ENCODE measurements at regions not wholly inside any gene's neighbourhood (a gene's known extent, or its start where the extent isn't known, plus 50 kb on each side); places are given as distances from the start of the nearest gene placed in this dataset.
"Not testable (repeated sequence)": the region's sequence is repeated elsewhere in the genome, so short reads cannot be mapped to it uniquely, and the experiment has no call there.

DNA sequence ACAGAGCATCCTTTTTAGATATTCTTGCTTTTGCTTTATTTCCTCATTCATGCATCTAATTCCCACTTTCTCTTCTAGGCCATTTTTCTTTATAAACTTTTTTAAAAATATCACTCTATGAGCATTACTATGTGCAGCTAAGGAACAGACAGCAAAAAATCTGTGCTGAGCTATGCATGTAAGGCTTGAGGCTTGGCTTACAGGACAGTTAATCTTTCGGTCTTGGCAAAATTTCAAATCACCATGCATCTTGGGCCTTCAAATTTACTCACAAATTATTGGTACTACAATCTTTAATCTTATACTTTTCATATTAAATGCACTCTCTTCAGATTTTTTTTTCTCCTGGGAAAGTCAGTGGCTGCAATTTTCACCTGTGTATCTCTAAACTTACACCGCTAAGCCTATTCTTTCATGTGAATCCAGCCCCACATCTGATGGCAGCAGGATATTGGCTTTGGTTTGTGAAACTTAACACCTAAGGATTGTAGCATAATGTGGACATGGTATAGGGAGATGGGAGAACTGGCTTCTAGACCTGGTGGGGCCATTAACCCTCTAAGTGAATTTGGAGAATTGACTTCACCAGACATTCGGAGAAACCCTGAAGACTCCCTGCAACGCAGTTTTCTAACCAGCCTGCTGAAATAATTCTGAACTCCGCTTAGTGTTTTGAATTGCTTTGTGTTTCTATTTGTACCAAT is 278.3 kb downstream of the SPRY1 start:
- peak; percentile 82 for DNase-seq

DNA sequence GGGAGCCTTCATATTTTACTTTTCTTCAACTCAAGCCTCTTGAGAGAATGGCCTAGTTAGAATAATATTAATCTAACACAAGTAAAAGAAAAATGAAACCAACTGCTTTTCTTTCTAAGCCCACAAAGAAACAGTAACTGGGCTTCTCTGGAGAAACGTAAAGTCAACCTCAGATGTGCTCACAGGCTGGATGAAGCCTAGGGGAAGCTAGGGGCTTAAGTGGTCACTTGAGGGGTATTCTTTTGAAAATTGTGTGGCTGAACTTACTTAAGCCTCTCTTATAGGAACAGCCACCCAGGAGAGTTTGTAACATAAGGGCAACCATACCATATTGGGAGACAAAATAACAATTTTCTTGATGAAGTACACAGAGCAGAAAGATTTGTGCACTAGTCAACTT is 279.0 kb downstream of the SPRY1 start:
- DNase-seq = peak; percentile 44

DNA sequence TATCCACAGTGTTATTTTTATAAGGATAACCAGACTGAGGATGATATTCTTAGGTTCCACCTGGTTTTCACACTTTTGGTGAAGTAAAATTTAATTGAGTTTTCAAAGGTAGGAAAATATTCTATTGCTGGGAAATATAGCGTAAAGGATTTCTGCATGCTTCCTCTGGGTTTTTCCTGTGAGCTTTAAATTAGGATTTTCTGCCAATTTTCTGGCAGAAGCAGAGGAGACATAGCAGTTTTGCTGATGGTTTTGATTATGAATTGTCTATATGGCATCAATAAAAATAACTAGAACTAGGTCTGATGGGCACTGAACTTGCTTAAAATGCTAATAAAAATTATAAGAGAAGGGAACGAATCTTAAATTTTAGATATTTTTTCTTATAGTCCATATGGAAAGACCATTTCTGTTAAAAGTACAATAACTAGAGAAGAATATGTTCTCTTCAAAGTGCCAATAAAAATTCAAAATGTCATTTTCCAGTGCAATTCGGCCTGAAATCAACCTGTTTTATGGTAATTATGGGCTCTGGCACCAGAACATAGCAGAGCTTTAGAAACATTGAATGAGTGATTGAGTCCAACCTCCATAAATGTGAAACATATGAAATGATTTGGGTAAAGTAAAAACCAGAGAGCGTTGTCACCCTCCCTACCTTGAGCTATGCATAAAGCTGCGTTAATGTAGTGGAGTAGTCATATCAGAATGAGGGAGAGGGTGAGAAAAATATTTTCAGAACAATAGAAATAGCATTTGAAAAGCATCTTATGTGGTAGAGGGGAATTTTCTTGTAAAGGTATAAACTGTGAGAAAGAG is 279.7 kb downstream of the SPRY1 start:
- DNase-seq = peak; percentile 50

DNA sequence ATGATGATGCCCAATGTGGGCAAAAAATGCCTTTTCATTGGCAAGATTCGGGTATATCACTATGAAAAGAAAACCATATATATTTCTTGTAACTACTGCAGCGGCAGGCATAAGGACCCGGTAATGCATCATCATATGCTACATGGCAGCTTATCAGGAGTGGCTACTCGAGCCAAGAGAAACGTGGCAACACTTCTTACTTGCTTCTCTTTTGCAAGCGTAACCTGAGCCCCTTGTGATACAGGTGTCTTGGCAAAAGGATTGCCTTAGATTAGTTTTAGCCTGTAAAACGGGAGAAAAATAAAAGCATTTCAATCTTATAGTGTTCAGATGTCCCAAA is 280.3 kb downstream of the SPRY1 start:
- peak; percentile 70 for DNase-seq

DNA sequence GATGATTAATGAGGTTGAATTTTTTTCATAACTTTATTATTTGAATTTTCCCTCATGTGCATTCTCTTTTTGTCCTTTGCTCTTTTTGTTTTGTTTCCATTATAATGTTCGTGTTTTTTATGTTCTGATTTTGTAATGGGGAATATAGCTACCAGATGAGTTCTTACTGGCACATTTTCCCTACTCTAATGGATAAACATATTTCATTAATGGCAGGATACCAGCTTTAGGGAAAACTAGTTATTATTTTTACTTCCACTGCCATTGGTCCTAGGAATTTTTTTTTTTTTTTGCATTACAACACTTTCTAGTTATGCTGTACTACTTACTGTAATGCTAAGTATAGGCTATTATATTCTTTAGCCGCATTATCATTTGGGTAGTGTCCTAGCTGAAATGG is 286.3 kb downstream of the SPRY1 start:
- no peak for DNase-seq

DNA sequence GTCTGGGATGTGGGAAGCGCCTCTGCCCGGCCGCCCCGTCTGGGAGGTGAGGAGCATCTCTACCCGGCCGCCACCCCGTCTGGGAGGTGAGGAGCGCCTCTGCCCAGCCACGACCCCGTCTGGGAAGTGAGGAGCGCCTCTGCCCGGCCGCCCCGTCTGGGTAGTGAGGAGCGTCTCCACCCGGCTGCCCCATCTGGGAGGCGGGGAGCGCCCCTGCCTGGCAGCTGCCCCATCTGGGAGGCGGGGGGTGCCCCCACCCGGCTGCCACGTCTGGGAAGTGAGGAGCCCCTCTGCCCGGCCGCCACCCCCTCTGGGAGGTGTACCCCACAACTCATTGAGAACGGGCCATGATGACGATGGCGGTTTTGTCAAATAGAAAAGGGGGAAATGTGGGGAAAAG is 288.3 kb downstream of the SPRY1 start:
- not testable (repeated sequence) for DNase-seq

DNA sequence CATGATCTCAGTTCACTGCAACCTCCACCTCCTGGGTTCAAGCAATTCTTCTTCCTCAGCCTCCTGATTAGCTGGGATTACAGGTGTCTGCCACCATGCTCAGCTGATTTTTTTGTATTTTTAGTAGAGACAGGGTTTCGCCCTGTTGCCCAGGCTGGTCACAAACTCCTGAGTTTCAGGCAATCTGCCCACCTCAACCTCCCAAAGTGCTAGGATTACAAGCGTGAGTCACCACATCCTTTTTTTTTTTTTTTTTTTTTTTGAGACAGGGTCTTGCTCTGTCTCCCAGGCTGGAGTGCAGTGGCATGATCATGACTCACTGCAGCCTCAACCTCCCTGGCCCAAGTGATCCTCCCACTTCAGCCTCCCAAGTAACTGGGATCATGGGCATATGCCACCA is 298.9 kb downstream of the SPRY1 start:
- not testable (repeated sequence) for DNase-seq

DNA sequence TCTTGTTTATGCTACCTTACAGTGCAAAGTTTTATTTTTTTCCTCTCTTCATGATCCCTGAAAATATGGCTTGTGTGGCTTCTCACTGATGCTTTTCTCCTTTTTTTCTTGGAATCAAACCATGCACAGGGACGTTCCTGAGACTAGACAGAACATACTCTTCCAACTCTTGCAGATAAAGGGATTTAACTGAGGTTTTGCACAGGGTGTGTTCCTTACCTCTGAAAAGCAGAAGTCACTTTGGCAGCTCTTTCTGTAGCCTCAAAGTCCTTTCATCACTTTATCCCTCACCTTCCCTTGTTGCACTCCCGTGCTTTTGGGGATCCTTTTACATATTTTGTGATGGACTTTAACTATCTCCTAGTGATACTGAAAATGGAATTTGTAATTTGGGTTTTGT is 300.1 kb downstream of the SPRY1 start:
- DNase-seq = no peak

DNA sequence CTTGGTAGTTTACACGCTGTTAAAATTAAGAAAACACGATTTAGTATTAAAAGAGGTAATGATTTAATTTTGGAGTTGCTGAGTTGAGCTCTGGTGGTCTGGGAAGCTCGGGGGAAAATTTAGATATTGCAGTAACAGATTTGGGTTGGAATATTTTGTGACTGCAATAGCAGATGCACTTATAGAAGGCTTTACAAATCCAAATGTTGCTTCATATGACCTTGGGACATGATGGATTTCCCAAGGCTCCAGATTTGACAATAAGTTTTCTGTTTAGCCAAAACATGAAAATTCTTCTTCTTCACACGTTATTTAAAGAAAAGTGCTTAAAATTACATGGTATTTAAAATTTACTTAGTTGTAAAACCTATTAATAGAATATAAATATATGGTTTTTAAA is 302.0 kb downstream of the SPRY1 start:
- no peak for DNase-seq

DNA sequence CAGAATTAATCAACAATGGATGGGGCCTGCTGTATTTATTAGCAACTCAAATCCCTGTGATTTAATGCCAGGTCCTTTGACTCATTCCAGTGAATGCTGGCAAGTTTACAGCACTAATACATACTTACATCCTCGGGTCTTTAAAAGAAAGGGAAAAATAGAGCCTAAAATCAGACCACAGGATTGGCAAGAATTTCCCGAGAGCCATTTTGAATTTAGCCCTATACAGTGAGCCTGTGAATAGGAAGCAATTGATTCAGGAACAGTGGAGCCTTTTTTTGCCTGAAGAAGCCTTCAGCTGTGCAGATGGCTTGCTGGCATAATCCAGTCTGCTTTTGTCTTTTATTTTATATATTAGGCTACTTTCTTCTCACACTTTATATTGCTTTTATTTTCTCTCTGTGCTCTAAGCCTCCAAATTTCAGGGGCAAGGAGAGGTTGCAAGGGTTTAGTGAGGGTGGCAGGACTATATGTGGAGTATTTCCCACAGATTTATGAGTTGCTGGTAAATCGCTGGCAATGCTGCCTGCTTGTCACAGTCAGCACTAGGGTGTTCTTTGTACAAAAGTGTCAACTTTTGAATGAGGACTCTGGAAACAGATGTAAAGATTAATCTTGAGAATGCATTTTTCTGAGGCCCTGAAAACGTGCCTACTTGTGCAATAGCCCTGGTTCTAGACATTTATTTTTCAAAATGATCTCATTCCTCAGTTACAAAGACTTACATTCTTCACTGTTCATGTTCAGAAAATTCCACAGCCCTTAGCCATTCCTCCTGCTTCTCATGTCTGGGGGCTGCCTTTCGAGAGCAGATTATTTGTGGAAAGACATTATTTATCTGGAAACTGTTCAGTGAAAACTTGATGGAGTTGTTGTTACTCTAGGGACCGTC is 303.5 kb downstream of the SPRY1 start:
- DNase-seq = peak; percentile 79

DNA sequence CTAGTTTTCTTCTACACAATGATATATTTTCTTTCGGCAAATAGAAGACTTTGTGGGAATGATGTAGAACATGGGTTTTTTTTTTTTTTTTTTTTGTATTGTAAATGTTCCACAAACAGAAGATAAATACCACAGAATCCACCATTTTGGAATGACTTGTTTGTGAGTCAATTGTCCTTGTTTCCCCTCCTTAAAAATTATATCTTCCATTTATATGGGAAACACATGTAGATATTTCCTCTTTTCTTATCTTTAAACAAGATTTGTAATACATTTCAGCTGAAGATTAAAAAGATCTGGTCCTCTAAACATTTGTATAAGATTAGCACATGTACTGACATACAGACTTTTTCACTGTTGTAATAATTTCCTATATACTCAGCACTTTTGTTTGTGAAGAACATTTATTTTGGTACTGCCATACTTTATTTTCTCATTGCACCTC is 304.6 kb downstream of the SPRY1 start:
- DNase-seq = peak; percentile 5

DNA sequence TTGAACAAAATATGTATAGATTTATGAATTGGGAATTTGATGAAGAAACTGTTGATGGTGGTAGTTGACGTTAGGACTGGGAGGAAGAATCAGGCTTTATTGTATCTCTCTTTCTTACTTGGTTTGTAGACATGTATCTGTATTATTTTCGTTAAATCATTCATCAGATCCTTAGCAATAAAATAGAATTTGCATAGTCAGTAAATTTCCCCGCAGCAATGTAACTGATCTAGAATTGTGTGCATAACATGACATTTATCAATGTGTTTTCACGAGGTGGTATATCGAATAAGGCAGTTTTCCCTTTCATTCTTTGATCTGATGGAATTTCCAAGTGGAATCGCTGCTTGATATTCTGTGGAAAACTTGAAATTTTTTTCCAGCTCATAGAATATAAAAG is 308.8 kb downstream of the SPRY1 start:
- DNase-seq = no peak

DNA sequence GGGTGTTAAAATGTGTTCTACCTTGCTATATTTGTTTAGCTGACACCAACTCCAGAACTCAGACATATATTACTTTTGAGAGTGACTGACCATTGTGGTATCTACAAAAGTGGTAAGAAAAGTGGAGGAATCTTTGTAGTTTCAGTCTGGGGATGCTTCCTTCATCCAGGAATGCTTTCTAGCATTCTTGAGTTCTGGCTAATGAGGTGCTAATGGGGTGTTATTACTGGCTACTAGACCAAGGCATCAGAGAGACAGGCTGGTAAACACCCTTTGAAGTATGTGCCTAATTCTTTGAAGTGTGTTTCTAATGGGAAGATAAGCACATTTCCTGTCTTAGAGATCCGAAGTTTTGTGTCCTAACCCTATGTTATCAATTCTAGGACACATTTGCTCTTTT is 310.4 kb downstream of the SPRY1 start:
- DNase-seq = no peak

DNA sequence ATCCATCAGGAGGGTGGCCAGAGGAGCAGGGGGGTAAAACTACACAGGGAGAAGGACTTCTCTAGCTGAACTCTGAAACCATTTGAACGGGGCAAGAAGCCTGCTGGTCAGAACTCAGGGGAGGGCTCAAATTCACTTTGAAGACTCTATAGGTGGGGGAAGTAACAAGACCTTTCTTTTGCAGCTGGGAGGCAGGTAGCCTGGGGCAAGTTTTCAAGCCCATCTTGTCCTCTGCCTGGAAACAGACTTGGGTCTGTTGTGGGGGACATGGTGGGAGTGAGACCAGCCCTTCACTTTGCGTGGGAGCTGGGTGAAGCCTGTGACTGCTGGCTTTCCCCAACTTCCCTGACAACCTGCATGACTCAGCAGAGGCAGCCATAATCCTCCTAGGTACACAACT is 312.3 kb downstream of the SPRY1 start:
- DNase-seq = no peak

DNA sequence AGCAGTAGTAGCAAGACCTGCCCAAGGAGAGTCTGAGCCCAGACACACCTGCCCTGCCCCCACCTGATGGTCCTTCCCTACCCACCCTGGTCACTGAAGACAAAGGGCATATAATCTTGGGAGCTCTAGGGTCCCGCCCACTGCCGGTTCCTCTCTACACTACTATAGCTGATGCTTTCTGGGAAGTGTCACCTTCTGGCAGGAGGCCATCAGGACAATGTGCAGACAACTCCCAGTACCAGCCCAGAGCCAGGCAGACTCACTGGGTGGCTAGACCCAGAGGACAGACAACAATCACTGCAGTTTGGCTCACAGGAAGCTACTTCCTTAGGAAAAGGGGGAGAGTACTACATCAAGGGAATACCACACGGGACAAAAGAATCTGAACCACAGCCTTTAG is 312.7 kb downstream of the SPRY1 start:
- DNase-seq = no peak

DNA sequence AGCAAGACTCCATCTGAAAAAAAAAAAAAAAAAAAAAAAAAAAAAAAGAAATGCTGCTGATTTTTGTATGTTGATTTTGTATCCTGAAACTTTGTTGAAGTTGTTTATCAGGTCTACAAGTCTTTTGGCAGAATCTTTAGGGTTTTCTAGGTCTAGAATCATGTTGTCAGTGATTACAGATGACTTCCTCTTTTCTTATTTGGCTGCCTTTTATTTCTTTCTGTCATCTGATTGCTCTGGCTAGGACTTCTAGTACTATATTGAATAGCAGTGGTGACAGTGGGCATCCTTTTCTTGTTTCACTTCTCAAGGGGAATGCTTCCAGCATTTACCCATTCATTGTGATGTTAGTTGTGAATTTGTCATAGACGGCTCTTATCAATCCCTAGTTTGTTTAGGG is 334.4 kb downstream of the SPRY1 start:
- no peak for DNase-seq

DNA sequence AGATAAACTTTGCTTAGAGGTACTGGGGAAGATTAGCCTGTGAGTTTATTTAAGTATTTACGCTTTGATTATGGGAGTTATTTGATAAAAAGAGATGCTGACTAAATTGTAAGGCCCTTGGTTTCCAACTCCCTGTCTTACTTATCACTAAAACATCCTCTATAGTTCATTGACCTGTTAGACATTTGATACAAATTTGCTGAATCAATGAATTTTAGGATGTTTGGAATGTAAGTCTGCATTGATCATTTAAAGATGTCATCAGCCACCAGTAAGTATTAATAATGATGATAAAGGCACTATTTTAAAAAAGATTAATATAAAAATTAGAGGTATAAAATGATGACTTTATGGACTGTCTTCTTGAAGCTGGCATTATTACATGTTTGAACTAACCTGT is 340.6 kb downstream of the SPRY1 start:
- DNase-seq = no peak

DNA sequence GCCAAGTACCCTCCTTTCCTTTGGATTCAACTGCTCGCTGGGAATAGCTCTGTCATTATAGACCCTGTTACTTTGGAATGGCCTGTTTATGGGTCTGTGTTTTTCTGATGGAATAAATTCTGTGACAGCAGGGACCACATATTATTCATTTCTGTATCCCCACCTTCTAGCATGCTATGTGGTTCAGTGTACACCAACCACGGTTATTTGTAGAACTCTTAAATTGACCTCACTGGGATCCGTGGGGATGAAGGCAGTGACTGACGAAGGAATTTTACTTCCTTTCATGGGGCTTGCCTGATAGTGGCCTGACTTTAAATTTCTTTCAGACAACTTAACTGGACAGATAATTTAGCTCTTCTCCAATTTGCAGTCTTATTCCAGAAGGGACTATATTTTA is 343.2 kb downstream of the SPRY1 start:
- DNase-seq = no peak

DNA sequence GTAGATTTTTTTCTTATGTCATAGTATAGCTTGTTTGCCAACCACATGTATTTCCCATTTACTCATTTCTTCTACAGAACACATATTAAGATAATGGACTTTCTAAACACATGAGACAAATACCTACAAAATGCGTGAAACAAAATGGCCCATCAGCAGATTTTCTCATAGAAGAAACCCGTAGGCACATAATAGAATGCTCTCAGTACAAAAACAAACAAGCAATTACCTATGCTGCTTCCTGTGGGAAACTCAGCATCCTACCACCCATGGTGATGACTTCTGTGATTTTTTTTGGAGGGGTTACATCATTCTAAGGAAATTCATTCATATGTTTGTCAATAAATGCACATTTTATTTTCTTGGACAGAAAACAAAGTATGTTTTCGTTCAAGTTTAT is 343.6 kb downstream of the SPRY1 start:
- no peak for DNase-seq

DNA sequence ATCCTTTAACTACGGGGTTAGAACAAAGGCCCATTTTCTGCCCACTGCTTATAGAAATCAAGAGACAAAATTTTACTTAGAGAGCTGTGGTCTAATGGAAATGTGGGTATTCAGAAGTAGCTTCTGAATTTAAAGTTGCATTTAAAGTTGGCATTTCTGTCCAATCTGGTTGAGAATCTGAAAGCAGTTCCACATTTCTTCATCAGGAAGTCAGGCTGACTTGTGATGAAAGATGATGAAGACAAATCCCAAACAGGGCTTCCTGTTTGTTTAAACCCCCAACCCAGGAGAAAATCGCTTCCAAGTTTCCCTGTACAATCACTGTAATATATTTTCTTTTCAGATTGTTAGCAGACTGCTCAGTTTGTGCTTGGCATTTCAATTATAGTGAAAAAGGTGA is 345.3 kb downstream of the SPRY1 start:
- DNase-seq = no peak

DNA sequence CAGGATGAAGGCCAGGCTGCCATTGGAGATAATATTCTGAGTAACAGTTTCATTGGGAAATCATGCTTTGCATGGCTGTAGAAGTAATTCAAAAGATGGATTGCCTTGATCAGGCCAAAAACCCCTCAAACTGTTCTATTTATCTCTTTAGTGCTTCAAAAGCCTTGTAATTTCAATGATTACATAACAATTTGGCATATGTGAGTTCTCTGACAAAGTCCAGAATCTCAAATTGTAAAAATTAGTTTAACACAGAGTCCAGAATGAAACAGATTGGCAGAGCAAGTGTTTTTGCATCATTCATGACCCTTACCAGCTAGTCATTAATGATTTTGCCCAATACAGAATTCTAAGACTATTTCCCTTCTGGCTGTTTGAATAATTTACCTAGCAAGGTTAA is 347.3 kb downstream of the SPRY1 start:
- no peak for DNase-seq

DNA sequence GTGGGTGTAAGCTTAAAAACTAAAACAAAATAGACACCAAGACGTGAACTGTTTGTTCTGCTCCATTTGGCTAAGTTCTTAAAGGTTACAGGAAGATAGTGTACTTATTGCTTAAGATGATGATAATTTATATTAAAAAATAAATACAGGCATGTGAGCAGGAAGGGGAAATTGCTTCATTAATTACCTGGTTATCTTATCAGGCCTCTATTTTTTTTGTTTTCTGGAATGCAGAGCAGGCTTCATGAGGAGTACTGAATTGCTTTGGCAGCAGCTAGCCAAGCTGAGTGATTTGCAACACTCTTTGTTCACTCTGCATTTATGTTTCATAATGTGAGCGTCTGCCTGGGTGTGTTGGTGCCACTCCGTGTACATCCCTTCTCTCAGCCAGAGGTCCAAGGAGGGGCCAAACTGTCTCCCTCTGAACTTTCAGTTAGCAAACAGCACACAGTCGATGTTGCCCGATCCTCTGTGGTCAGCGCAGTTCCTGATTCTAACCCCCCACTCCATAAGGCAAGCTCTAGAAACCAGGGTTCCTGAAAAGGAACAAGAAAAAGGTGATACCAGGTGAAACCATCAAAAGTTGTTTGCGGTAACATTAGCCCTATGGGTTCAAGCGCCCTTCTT is 348.2 kb downstream of the SPRY1 start:
- DNase-seq = peak; percentile 25

DNA sequence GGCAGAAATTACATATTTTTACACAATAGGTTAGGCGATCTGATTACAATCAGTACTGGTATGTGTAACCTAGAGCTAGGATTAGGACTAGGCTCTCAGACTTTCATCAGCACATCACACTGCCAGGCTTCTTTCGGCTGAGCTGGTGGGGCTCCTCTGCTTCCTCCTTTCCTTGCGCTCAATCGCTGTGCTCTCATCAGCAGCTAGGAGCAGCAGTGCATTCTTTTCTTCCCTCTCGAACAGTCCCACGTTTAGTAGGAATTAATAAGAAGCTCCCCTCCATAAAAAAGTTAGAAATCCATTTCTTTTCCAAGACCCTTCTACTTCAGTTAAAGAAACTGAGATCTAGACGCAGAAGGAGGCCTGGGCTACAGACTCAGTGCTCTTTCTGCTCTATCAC is 350.4 kb downstream of the SPRY1 start:
- peak; percentile 53 for DNase-seq

Data from tongue (tissue), 1 donor.